Colon (tissue), 2 donors: ENCODE measurements at regions not wholly inside any gene's neighbourhood (a gene's known extent, or its start where the extent isn't known, plus 50 kb on each side); places are given as distances from the start of the nearest gene placed in this dataset.

ENCODE experiments used
- FAIRE-seq: peaks from 2 replicates; lab custom pipeline; 2012; peaks lifted over from hg19 to GRCh38; lab: Jason Lieb, UNC
- donor health status: control.
- donor health status: control.

DNA sequence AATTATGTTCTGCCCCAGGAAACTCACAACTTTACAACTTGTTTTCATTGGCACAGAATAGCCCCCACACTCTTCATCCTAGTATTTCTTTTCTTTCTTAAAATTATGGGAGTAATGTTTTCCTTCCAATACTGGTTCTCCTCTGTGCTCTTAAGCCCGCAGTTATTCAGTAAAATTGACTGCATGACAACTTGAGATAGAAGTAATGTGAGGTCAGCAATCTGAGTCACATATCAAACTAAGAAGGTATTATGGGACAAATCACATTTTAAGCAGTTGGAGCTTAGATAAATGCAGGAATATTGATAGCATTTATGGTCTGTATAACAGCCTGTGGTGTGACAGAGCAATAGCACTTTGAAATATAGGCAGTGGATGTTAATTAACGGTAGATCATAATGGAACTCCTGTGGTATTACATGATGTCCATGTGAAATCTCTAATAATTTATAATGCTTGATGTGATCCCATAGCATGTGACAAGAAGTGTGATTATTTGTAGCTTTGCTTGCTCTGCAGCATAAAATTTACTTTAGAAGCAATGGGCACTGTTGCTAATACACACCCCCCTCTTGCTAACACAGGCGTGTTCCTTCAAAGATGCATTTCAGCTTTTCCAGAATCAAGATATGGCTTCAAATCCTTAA, 351.4 kb upstream of the CDH20 start:
- FAIRE-seq, result no peak

DNA sequence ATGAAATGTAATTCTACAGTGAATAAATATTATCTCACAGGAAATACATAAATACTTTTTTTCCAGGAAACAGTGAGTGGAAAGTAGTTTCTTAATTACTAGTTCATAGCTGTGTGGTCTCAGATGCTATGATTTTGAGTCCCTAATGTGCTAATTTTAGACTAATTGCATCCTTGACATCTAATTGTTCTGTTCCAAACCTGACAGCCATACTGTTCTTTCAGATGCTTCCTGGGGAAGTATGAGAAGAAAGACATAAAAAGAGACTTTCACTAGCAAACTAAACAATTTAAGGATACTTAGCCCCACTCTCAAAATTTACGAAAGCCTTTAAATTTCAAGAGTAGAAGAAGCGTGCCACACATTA, 350.9 kb upstream of the CDH20 start:
- no peak for FAIRE-seq

DNA sequence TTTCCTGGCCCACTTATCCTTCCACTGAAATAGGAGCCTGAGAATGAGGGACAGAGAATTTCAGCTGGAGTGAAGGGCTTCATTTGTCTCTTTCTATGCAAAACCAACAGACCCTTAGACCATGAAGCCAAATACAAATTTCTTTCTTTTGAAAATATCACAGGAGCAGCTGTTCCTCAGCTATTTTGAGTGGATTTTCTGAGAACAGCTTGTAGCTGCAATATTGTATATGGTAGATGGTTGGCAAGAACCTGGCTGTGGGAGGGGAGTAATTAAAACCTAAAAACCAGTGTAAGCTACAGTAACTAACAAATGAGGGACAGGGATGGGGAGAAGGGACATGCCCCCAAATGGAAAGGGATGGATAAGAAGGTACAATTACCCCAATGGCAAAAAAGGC, 350.3 kb upstream of the CDH20 start:
- no peak for FAIRE-seq

DNA sequence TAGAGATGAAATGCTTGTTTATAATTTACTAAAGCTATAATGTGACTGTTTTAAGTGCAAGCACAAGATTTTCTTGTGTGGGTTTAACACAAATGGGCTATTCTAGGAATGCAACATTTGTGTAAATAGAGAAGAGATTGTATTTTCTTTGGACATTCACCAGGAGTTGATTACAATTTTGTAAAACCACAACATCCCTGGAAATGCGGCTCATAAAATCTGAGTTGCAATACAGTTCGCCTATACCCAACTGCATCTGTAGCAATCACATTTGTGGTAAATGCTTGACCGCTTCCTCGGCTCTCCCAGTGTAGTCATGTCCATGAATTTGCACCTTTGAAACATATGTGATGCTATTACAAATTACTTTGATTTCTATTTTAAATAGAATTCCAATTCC, 348.7 kb upstream of the CDH20 start:
- no peak for FAIRE-seq

DNA sequence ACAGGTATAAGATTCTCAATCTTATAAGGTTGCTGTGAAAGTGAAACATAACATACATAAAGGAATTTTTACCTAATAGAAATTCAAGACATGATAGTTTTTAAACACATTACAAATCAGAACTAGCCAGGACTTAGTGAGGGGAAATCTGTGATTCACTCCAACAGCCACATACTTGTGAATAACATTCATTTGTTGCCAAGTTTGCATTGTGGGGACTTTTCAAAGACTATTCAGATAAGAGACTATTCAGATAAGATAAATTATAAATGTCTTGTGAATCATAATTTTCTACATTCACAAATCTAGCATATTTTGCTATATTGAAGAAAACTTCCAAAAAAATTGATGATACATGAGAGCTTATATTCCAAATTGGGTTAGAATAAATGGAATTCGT, 345.3 kb upstream of the CDH20 start:
- no peak for FAIRE-seq

DNA sequence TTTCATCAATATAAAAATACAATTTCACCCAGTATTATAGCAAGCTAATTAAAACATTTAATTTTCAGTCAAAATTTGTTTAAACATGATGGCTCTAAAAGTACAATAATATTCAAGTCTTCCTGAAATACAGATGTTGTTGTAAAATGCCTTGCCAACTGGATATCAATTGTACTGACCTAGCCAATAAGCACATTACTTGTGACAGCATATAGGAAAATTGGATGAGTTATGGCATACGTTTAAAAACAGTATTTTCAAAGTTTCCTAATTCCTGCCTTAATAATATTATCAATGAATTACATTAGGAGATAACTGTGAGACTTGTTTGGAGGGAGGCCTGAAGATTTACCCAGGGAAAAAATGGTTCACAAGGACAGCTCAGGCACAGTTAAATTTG, 336.9 kb upstream of the CDH20 start:
- FAIRE-seq, result no peak

DNA sequence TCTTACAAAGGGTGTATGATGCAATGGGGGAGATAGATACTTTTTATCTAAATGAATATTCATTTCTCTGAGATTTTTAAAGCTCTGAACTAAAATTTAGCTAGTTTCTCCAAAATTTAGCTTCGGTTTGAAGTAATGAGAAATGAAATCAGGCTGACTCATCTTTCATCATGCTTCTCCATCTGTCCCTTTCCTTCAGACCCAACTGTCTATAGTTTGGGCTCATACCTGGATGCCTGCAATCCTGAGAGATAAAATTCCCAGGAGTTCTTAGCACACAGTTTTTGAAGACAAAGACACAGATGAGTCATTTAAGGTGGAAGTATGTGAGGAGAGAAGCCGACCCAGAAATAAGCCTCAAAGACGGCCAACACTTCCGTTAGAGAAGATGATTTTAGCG, 336.4 kb upstream of the CDH20 start:
- no peak for FAIRE-seq

DNA sequence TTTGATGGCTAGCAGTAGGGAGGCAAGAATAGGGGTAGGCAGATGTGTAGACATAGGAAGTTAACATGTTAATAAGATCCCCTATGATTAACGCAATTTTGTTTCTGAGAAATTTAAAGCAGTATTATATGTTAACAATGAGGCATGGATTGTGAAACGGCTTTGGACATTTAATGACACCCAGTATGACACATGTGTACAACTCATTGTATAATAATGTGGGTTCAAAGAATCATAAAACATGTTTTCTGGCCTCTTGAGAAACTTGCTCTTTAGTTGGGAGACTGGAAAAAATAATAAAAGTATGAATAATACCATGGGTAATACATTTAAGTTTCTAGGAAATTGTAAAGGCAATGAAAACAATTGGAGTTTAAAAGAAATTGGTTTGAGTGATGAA, 332.1 kb upstream of the CDH20 start:
- no peak for FAIRE-seq

DNA sequence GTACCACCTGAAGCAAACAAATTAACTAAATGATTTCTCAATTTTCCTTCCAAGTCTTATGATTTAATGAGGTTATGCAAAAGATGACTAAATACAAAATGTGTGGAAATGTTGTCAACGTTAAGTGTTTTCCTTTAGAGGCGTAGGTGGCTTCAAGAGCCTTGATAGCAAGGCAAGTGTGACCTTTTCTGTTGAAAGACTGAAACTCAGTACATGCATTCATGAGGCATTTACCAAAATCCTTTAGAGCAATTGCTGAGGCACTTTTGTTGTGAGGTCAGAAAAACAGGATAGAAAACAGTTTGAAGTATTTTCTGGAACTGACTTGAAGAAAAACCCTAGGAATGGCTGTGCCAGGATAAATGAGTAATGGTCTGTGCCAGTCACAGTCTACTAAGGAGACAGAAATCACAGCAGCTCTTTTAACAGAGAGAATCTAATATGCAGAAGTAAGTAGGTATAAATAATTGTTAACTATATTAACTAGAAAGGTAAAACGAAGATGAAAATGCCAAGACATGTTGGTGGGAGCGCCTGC, 326.5 kb upstream of the CDH20 start:
- no peak for FAIRE-seq

DNA sequence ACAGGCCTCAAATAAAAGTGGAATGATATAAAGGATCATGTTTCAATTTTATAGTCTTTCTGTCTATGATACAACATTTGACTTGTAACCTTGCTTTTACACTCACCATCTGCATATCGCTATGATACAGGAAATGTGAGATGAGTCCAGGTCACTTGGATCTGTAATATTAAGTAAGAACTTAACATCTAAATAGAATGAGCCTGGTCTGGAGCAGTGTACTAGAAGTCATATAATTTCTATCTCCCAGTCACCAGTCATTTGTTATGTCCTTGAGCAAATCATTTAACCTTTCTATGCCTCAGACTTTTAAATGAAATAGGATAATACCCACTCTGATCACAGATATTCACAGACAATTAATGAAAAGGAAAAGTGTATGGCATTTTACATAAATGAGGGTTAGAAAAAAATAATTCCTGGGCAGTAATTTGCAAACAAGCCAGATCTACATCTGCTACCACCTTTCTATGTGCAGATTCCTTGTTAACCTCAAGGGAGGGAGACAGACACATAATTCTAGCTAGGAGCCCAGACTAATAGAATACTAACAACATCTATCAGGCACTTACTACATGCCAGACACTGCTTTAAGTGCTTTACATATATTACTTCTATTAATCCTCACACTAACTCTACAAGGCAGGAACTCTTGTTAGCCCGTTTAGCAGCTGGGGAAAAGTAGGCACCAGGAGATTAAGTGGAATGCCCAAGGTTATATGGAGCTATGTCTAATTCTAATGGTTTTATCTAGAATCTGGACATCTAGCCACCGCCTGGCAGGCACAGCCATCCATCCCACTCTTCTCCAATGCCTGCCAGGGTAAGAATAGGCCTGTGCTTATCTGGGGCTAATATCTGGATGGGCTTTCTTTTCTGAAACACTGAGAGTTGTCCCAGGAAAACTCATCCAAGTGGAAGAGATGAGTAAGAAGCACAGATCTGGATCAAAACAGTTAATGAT, 313.6 kb upstream of the CDH20 start:
- no peak for FAIRE-seq

DNA sequence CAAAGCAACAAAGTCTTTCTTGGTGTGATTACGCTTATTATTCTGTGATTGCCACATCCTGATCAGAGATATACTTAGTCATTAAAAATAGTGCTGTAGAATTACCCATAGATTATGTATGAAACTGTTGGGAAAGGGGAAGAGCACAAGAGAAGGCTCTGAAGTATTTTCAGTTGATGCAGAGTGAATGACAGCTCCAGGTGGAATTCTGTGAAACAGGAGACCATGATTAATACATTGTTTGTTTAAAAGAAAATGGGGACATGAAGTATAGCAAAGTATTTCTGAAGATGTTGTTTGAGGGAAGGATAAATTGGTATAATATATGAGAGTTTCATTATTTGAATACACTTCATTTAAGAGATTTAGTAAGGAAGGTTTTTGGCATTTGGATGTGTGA, 307.6 kb upstream of the CDH20 start:
- FAIRE-seq, result no peak

DNA sequence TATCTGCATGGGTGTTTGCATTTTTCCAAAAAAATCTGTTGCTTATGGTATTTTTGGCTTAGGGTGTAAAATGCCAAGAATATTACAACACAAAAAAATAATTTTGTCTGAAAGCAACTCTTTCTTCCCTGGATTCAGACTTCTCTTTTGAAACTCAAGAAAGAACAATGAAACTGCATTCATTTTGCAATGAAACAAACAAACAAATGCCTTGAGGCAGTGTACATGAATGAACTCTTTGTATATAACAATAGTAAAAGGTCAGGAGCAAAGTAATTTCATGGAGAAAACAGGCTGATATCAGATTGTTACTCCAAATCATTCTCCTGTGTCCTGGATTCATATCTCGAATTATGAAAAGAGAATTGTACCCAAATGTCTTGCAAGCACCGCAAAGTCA, 301.6 kb upstream of the CDH20 start:
- FAIRE-seq, result no peak

DNA sequence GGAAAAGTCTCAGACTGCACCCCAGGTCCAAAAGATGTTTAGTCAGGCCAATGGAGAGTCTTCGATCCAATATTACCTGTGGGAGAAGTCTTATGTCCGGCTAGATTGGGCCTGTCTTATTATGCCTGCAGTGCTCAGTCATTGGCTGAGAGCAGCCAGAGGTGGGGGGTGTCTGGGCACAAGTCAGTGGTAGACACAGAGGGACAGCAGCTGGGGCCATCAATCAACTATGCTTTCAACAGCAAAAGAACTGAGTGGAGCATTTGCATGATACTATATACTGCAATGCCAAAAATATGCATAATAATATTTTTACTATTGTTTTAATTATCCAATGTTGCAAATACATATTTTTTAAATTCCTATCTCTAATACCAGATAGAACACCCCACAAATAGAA, 298.6 kb upstream of the CDH20 start:
- no peak for FAIRE-seq

DNA sequence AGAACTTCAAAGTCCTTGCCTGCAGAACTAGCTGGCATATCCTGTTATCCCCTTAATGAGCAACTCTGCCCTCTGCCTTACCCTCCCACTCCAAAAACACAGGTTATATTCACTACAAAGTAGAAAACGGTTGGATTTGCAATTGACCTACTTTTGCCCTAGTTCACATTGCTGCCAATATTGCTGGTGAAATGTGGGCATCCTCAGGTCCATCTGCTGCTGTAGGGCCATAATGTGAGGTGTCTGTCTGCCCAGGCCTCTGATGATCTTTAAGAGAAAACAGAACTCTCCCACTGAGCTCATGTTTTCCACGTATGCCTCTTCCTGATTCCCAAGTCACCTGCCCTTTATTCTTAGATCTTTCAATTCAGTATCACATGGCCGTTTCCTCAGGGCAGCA, 294.0 kb upstream of the CDH20 start:
- no peak for FAIRE-seq

DNA sequence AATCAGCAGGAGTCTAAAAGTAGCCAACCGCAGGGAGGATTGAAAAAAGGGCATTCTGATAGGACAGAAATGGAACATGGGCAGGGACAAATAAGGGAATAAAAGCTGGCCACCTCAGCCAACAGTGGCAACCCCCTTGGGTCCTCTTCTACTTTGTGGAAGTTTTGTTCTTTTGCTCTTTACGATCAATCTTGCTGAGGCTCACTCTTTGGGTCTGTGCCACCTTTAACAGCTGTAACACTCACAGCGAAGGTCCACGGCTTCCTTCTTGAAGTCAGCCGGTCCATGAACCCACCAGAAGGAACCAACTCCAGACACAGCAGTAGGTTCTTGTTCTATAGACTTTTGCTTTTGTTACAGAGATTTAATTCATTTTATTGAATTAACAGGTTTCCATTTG, 285.4 kb upstream of the CDH20 start:
- FAIRE-seq, result no peak

DNA sequence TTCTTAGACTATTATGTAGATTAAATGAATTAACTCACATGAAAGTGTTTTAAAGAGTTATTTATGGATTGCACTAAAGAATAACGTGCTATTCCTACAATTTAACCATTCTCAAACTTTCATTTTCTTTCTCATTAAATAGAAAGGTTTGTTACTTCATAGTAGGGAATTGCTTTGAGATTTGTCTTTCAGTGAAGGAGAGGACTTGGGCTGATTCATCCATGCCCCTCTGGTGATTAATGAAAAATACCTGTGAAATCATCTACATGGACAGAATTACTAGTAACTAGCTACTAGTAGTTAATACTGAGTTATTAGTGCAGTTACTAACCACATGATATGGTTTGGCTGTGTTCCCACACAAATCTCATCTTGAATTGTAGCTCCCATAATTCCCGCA, 275.8 kb upstream of the CDH20 start:
- no peak for FAIRE-seq

DNA sequence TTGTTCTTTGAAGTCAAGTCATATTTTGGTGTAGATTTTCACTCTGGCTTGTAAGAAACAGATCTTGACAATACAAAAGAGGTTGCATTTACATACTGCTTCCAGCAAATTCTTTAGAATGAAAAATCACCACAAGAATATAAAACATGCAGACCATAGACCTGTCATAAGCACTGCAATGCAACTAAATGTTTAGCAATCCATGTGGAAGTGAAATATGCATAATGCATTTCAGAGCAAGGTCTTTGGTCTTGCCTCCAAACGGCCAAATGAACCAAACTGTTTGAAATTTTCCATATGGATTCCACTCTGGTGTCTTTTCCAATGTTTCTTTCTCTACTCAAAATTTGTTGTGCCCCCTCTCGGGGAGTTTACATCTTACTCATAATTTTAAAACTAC, 271.0 kb upstream of the CDH20 start:
- FAIRE-seq, result no peak

DNA sequence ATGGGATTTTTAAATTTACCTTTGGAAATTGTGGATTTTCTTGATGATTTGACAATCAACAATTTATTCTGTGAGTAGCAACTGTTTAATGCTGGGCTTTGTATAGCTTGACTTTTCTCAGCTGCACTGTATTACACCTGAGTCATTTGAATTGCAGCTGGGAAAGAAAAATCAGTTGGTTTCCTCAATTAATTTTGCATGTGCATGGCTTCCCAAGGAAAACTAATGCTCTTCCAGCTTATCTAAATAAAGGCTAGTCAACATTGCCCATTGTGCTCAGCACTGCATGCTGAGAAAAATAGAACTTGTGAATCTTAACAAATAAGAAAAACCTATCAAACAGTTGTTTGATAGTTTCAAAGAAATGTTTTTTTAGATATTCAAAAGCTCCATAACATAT, 268.3 kb upstream of the CDH20 start:
- FAIRE-seq, result no peak

DNA sequence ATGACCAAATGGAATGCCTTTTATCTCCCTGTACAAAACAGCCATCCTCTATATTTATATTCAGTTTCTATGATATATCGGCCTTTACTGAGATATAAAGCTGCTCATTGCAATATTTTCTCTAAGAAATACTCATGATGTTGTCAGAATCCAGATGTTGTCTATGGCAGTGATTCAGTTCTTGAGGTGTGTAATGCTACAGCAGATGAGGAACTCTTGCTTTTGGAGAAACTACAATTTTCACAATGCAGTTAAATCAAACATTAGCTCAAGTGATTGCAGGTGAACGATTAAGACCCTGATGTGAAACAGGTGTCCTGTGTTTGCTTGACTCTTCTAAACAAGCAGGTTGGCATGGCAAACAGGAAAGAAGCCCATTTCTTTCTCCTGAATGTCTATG, 256.2 kb upstream of the CDH20 start:
- no peak for FAIRE-seq

DNA sequence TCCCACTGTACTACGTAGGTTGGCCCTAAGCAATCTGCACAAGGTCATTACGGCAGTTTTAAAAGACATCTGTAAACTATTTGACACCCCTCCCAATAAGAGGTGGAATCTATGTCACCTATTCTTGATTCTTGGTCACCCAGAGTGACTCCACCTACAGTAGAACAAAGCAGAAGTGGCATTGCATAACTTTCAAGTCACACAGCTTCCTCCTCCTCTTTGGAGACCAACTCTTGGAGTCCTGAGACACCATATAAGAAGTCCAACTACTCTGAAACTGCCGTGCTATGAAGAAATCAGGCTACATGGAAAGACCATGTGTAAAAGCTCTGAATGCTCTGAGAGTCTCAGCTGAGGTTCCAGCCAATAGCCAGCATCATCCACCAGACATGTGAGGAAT, 253.5 kb upstream of the CDH20 start:
- no peak for FAIRE-seq

DNA sequence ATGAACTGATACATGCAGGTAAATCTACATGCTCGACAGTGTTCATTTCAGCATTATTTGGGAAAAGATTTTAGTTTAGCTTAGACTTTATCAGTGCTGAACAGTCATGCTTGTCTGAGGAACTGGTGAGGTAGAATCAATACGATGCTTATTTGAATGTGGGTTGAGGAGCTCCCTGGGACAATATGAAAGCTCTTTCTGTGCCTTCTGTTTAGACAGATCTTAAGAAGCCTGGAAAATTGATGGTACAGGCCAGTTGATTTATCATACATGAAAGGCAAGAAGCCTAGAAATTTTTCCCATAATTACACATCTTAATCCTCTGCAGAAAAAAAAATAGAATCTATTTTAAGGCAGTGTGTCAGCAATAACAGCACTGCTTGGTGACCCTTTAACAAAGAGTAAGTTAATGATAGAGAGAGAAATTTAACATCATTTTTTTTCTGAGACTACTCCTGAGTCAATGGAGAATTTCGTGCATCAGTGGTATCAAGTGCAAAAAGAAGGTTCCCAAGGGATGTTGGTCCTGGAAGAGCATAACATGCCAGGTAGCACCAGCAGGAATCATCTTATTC, 252.2 kb upstream of the CDH20 start:
- FAIRE-seq, result no peak

DNA sequence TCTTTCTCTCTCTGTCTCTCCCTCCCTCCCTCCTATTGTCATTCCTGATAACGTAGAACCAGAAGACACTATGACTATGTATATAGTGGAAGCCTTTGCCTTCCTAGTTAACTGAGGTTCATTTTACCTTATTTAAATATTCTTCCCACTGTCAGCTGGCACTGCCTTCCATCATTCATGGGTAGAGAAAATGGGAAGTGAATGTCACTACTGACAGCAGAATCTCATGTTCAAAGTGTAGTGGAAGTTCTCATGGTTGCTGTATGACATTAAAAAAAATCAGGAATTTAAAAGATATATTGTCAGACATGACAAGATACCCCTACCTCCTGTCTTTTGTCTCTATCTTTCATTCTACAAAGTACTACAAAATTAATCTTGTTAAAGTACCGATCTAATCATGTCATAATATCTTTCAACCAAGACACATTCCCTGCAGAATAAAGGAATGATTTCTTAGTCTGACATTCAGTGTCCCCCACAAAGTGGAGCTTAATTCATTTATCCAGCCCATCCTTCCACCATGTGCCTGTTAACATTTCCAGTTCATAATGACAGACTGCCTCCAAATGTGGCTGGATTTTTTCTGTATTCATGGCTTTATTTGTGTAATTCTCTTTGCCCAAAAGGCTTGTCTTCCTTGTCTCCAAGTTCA, 250.1 kb upstream of the CDH20 start:
- FAIRE-seq, result no peak

DNA sequence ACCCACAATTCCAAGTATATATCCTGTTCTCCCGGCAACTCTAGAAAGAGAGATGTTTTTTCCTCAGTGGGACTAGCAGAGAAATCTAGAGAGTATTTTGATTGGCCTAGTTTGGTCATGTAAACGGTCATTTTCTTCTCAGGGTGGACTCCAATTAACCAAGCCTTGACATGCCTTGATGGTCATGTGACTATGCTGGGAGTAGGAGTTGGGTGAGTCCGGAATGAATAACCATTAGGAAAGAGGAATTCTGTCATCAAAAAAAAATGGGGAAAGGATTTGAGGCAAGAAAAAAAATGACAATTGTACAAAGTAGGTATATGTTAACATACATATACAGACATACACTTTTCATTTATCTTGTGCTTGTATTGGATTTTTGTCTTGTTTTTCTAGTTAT, 248.2 kb upstream of the CDH20 start:
- no peak for FAIRE-seq
